Kidney epithelial cell (primary cell): ENCODE measurements at regions not wholly inside any gene's neighbourhood (a gene's known extent, or its start where the extent isn't known, plus 50 kb on each side); places are given as distances from the start of the nearest gene placed in this dataset.
"Not testable (repeated sequence)": the region's sequence is repeated elsewhere in the genome, so short reads cannot be mapped to it uniquely, and the experiment has no call there.

Experiments
- DNase-seq: peaks from one replicate; pipeline ENCODE4 v3.0.0-alpha.2; 2010; ENCODE audit warnings: low read depth
- H3K27me3 ChIP-seq: 2 replicates; pipeline ENCODE4 v1.6.0; 2011; ENCODE audit warnings: low read length; ENCODE audit not compliant: control insufficient read depth, insufficient read depth
- H3K36me3 ChIP-seq: 2 replicates; pipeline ENCODE4 v1.5.1; 2011; ENCODE audit warnings: low read length; ENCODE audit not compliant: control insufficient read depth, insufficient read depth
- H3K4me3 ChIP-seq: 2 replicates; pipeline ENCODE4 v1.5.1; 2011; ENCODE audit warnings: low read depth, mild to moderate bottlenecking, control low read depth, low read length
- CTCF ChIP-seq: IDR thresholded peaks from 2 replicates; pipeline ENCODE4 v1.5.1; 2011; ENCODE audit warnings: mild to moderate bottlenecking, moderate library complexity, low read length, control low read depth, inconsistent platforms; ENCODE audit not compliant: insufficient read depth, poor library complexity, severe bottlenecking

GRCh38 chr13:66154354-66154753 lies 1075.8 kb downstream of the PCDH9 start:
- Histone ChIP-seq H3K27me3 (no peaks in the 10 kb centered on the region), H3K36me3 (no peaks in the 10 kb centered on the region), H3K4me3 (no peak overlapping the region)
- DNase-seq, result no peak
- TF ChIP-seq CTCF, result no peak

DNA sequence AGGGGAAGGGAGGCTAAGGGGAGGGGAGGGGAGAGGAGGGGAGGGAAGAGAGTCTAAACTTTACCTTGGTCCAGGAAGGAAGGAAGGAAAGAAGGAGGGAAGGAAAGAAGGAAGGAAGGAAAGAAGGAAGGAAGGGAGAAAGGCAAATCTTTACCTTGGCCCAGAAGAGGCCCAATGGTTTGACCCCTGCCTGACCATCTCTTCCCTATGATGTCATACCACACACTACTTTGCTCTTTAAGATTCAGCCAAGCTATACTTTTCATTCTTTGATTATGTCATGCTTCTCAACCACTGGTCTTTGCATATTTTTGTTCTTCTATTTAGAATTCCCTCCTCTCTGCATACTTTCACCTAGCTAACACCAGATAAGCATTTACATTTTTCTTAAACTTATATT lies 1077.5 kb downstream of the PCDH9 start:
- Histone ChIP-seq H3K4me3 (no peak overlapping the region), H3K36me3 (no peaks in the 10 kb centered on the region), H3K27me3 (no peaks in the 10 kb centered on the region)
- no peak for DNase-seq
- TF ChIP-seq CTCF, result no peak

GRCh38 chr13:66144357-66144756 lies 1085.8 kb downstream of the PCDH9 start:
- H3K4me3 ChIP-seq, DNase-seq, H3K27me3 ChIP-seq, H3K36me3 ChIP-seq: not testable (repeated sequence)

DNA sequence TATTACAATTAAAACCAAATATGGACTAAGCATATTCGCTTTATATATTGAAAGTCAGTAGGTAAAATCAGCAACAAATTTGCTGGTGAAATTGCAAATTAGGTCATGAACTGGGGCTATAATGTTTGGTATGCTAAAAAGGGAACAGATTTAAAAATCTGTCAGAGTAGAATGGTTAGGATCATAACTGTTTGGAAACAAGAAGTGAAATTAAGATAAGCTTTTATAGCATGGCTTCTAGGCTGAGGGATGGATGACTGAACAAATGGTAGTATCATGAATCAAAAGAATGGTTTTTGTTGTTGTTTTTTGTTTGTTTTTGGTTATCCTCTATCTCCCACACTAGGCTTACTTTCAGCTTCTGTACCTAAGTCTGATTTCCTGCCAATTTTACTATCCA lies 1090.4 kb downstream of the PCDH9 start:
- H3K36me3 ChIP-seq, result no peaks in the 10 kb centered on the region
- no peak for DNase-seq
- H3K4me3 ChIP-seq, result no peak overlapping the region
- no peak for TF ChIP-seq CTCF
- no peaks in the 10 kb centered on the region for H3K27me3 ChIP-seq

DNA sequence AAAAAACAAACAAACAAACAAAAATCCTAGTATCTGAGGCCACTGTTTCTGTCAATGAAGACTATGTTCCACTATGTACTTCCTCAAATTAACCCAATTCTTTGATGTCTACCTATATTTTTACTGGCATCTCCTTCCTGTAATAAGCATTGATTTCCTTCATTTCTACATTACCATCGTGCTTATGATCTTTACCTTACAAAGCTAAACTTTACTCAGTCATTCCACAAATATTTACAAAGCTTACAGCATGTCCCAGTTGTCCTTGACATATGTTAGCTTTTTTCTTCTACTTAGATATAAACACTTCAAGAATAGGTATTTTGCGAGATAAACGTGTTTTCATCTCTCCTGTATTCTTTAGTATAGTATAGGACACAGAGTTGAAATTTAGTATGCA lies 1090.9 kb downstream of the PCDH9 start:
- no peak overlapping the region for H3K4me3 ChIP-seq
- no peak for DNase-seq
- no peak for TF ChIP-seq CTCF

DNA sequence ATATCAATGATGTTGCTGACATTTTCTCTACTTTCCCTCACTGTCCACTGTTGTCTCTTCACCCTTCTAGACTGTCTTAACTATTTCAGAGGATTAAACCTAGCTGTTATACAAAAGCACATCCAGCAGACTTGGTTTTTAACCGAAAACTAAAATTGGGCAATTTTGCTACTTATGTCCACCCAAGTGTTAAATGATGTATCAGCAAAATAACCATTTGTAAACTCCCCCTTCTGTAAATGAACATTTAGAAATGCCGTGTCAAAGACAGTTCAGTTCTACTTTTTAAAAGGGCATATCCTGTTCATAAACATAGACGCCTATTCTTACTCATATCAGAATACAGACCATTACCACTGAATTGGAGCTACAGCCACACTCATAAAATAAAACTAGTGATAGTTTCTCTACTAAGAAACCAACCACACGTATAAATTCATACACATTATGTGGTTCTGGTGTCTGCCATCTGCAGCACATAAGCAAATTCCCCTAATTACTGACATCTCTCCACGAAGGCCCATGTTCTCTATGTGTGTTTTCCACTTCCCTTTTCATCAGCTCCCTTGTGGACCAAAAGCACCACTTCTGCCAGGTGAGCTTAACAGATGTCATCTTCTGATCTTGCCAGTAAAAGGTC lies 1091.8 kb downstream of the PCDH9 start:
- TF ChIP-seq CTCF, result no peak
- Histone ChIP-seq H3K4me3 (no peak overlapping the region), H3K27me3 (no peaks in the 10 kb centered on the region), H3K36me3 (no peaks in the 10 kb centered on the region)
- no peak for DNase-seq

More for the DNA sequence above, 1090.9 kb downstream of the PCDH9 start:
- H3K27me3 ChIP-seq, result no peaks in the 10 kb centered on the region
- H3K36me3 ChIP-seq, result no peaks in the 10 kb centered on the region
